Endothelial cell of umbilical vein (primary cell): ENCODE measurements at regions not wholly inside any gene's neighbourhood (a gene's known extent, or its start where the extent isn't known, plus 50 kb on each side); places are given as distances from the start of the nearest gene placed in this dataset.

Source experiments
- BruUV-seq: library from RNA; stranded (reverse); fragments of 400-500 nt; replicated peaks from 2 replicates; lab custom pipeline; 2021; lab: Mats Ljungman, UMichigan
- CTCF ChIA-PET: fragments of 300-600, 350-600 bp; sonication (Branson Sonifier 250); formaldehyde crosslinking; loops from one replicate; lab custom pipeline; 2021; ENCODE audit warnings: antibody characterized with exemption, inconsistent platforms; lab: Charles Lee
- POLR2A ChIA-PET: fragments of 300-600, 350-600 bp; sonication (Branson Sonifier 250); formaldehyde crosslinking; loops from one replicate; lab custom pipeline; 2021; ENCODE audit warnings: antibody characterized with exemption, inconsistent platforms; lab: Charles Lee
- DNase-seq: peaks from one replicate; pipeline ENCODE4 v3.0.0-alpha.2; 2011; ENCODE audit warnings: low read depth, low spot score
- FAIRE-seq: peaks from 2 replicates; lab custom pipeline; 2011; peaks lifted over from hg19 to GRCh38; lab: Jason Lieb, UNC
- H2AFZ ChIP-seq: 2 replicates; pipeline ENCODE4 v1.6.0; 2012; ENCODE audit warnings: low read depth, low read length, control low read depth, inconsistent platforms
- H3K27ac ChIP-seq: 2 replicates; pipeline ENCODE4 v1.5.1; 2011; ENCODE audit warnings: low read depth, mild to moderate bottlenecking, control low read depth, low read length, moderate library complexity; ENCODE audit not compliant: insufficient read depth
- H3K27me3 ChIP-seq, 2 experiments: 2 replicates each; pipeline versions ENCODE4 v1.6.0 to v1.6.1; 2011; ENCODE audit warnings: low read length in 2 of 2, mixed read lengths in 1 of 2; ENCODE audit not compliant: control insufficient read depth in 2 of 2, insufficient read depth in 2 of 2
- H3K36me3 ChIP-seq, 2 experiments: 2 replicates in 1 of 2; 3 replicates in 1 of 2; pipeline ENCODE4 v1.5.1; 2011; ENCODE audit warnings: low read length in 2 of 2, mild to moderate bottlenecking in 1 of 2, moderate library complexity in 1 of 2; ENCODE audit not compliant: control insufficient read depth in 2 of 2, insufficient read depth in 2 of 2; ENCODE audit errors: extremely low read depth in 1 of 2
- H3K4me1 ChIP-seq: 3 replicates; pipeline ENCODE4 v1.5.1; 2011; ENCODE audit warnings: mild to moderate bottlenecking, low read length; ENCODE audit not compliant: control insufficient read depth, insufficient read depth; ENCODE audit errors: extremely low read depth
- H3K4me2 ChIP-seq: 2 replicates; pipeline ENCODE4 v1.6.1; 2011; ENCODE audit warnings: low read length, control low read depth, mixed read lengths; ENCODE audit not compliant: insufficient read depth
- H3K4me3 ChIP-seq, 3 experiments: fragments of 200-600 bp in 1 of 3; sonication (generic), shearing (Covaris generic) in 1 of 3; replicated peaks in 1 of 3; 2 replicates each; pipeline ENCODE4 v1.5.1; 2011 to 2016; ENCODE audit warnings: control low read depth in 3 of 3, low read length in 3 of 3, mild to moderate bottlenecking in 2 of 3, inconsistent platforms in 1 of 3, low read depth in 1 of 3, moderate library complexity in 1 of 3; ENCODE audit not compliant: insufficient read depth in 1 of 3
- H3K79me2 ChIP-seq: 2 replicates; pipeline ENCODE4 v1.6.0; 2012; ENCODE audit warnings: low read length, inconsistent platforms; ENCODE audit not compliant: control insufficient read depth, insufficient read depth
- H3K9ac ChIP-seq: replicated peaks from 2 replicates; pipeline ENCODE3; 2011; ENCODE audit warnings: low read length, control low read depth; ENCODE audit not compliant: insufficient read depth; ENCODE audit errors: extremely low read depth
- H3K9me1 ChIP-seq: replicated peaks from 3 replicates; pipeline ENCODE4 v1.6.0; 2011; ENCODE audit warnings: mild to moderate bottlenecking, low read length; ENCODE audit not compliant: control insufficient read depth, insufficient read depth; ENCODE audit errors: extremely low read depth
- H3K9me3 ChIP-seq: replicated peaks from 2 replicates; pipeline ENCODE4 v1.5.1; 2012; ENCODE audit warnings: low read length, inconsistent platforms; ENCODE audit not compliant: control insufficient read depth, insufficient read depth
- H4K20me1 ChIP-seq: replicated peaks from 2 replicates; pipeline ENCODE3; 2011; ENCODE audit warnings: mild to moderate bottlenecking, low read length; ENCODE audit not compliant: control insufficient read depth, insufficient read depth; ENCODE audit errors: extremely low read depth
- EZH2 ChIP-seq: IDR thresholded peaks from 2 replicates; pipeline ENCODE4 v1.6.1; 2012; ENCODE audit warnings: borderline replicate concordance, low read depth, mild to moderate bottlenecking, moderate library complexity, low read length, inconsistent platforms; ENCODE audit not compliant: severe bottlenecking
- FOS ChIP-seq: IDR thresholded peaks from 2 replicates; pipeline ENCODE4 v1.6.1; 2011; ENCODE audit warnings: mild to moderate bottlenecking, low read length, moderate library complexity, borderline replicate concordance; ENCODE audit not compliant: insufficient read depth
- GATA2 ChIP-seq: IDR thresholded peaks from 2 replicates; pipeline ENCODE4 v1.7.0; 2011; ENCODE audit warnings: low read depth, mild to moderate bottlenecking, moderate library complexity, mixed read lengths, low read length; ENCODE audit not compliant: insufficient read length, insufficient read depth
- JUN ChIP-seq: IDR thresholded peaks from 2 replicates; pipeline ENCODE4 v1.6.1; 2011; ENCODE audit warnings: borderline replicate concordance, low read depth; ENCODE audit not compliant: insufficient read length, insufficient read depth
- MYC ChIP-seq: IDR thresholded peaks from one replicate; pipeline ENCODE4 v1.6.1; 2011; ENCODE audit warnings: mild to moderate bottlenecking, low read depth, low read length
- POLR2A ChIP-seq: IDR thresholded peaks from 2 replicates; pipeline ENCODE4 v1.6.1; 2012; ENCODE audit warnings: low read depth, mild to moderate bottlenecking, control low read depth, low read length
- POLR2AphosphoS5 ChIP-seq: IDR thresholded peaks from 2 replicates; pipeline ENCODE4 v1.6.1; 2012; ENCODE audit warnings: low read depth, mild to moderate bottlenecking, control low read depth, low read length, moderate library complexity; ENCODE audit not compliant: insufficient read depth
- dilution Hi-C: fragments of 300-500 bp; cut with MboI; formaldehyde crosslinking; loops from one replicate; pipeline ENCODE4 v1.15.0; 2019; ENCODE audit warnings: low sequenced_read_pairs; ENCODE audit not compliant: extremely low pct_ligation_motif_present
- intact Hi-C: fragments of 100-400 bp; cut with micrococcal nuclease; formaldehyde crosslinking; loops from one replicate; pipeline ENCODE4 v1.10.0; 2022
- TF ChIP-seq, protein P1 (sequence below): IDR thresholded peaks from 2 replicates; pipeline ENCODE4 v1.6.1; 2011; ENCODE audit not compliant: insufficient read depth, insufficient read length
- TF ChIP-seq, protein P2 (sequence below), 2 donors: IDR thresholded peaks; 1 replicate in 1 of 2; 2 replicates in 1 of 2; pipeline ENCODE4 v1.5.1; 2011; ENCODE audit warnings: low read length in 2 of 2, mild to moderate bottlenecking in 2 of 2, moderate library complexity in 2 of 2, control low read depth in 1 of 2, inconsistent platforms in 1 of 2, low read depth in 1 of 2; ENCODE audit not compliant: insufficient read depth in 1 of 2; ENCODE audit errors: extremely low read depth in 1 of 2

DNA sequence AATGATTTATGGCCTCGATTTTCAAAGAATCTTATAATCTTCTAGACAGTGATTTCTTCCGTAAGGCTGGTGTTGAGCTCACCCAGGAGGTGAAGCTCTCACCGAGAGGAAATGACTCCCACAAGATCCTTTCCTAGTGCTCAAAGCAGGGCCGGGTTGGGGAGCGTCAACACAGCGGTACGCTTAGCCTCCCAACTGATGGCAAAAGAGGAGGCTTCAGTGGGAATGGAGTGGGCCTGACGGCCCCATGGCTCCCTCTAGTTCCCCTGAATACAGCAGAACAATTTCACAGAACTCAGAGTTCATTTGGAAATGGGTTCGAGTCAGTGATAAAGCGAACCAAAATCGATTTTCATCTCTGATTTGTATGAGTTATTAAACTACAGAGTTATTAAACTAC is 449.5 kb downstream of the KLF12 start:
- no peak for FAIRE-seq
- no peak for TF ChIP-seq GATA2
- TF ChIP-seq JUN = no peak
- no peak for TF ChIP-seq EZH2
- TF ChIP-seq, protein P1, sequence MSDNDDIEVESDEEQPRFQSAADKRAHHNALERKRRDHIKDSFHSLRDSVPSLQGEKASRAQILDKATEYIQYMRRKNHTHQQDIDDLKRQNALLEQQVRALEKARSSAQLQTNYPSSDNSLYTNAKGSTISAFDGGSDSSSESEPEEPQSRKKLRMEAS = no peak
- no peak for TF ChIP-seq FOS
- TF ChIP-seq MYC = no peak
- TF ChIP-seq, protein P2, sequence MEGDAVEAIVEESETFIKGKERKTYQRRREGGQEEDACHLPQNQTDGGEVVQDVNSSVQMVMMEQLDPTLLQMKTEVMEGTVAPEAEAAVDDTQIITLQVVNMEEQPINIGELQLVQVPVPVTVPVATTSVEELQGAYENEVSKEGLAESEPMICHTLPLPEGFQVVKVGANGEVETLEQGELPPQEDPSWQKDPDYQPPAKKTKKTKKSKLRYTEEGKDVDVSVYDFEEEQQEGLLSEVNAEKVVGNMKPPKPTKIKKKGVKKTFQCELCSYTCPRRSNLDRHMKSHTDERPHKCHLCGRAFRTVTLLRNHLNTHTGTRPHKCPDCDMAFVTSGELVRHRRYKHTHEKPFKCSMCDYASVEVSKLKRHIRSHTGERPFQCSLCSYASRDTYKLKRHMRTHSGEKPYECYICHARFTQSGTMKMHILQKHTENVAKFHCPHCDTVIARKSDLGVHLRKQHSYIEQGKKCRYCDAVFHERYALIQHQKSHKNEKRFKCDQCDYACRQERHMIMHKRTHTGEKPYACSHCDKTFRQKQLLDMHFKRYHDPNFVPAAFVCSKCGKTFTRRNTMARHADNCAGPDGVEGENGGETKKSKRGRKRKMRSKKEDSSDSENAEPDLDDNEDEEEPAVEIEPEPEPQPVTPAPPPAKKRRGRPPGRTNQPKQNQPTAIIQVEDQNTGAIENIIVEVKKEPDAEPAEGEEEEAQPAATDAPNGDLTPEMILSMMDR (IDR thresholded peaks at IDR 0.05; ENCODE audit: extremely low read depth in 1 of 2, insufficient read depth in 1 of 2, low read depth in 1 of 2, low read length in 2 of 2) = no peak
- TF ChIP-seq POLR2AphosphoS5 = no peak
- TF ChIP-seq POLR2A = no peak
- CTCF ChIA-PET = no interaction called here

More for the DNA sequence above, 449.5 kb downstream of the KLF12 start:
- POLR2A ChIA-PET = no interaction called here
- H3K27me3 ChIP-seq = no peaks in the 10 kb centered on the region
- dilution Hi-C loops = no loop called here
- DNase-seq = no peak
- no TSS peak for BruUV-seq
- no peaks in the 10 kb centered on the region for H4K20me1 ChIP-seq
- H3K36me3 ChIP-seq = no peaks in the 10 kb centered on the region
- H3K4me3 ChIP-seq = no peak overlapping the region
- no peak overlapping the region for H3K4me2 ChIP-seq
- no peak overlapping the region for H2AFZ ChIP-seq
- no peak overlapping the region for H3K9ac ChIP-seq
- H3K27ac ChIP-seq = no peak overlapping the region
- no peaks in the 10 kb centered on the region for H3K4me1 ChIP-seq
- H3K9me1 ChIP-seq = no peaks in the 10 kb centered on the region
- H3K9me3 ChIP-seq = no peaks in the 10 kb centered on the region
- intact Hi-C loops = no loop called here
- H3K79me2 ChIP-seq = no peaks in the 10 kb centered on the region
